ENCODE measurements at regions not wholly inside any gene's neighbourhood (a gene's known extent, or its start where the extent isn't known, plus 50 kb on each side); places are given as distances from the start of the nearest gene placed in this dataset.

DNA sequence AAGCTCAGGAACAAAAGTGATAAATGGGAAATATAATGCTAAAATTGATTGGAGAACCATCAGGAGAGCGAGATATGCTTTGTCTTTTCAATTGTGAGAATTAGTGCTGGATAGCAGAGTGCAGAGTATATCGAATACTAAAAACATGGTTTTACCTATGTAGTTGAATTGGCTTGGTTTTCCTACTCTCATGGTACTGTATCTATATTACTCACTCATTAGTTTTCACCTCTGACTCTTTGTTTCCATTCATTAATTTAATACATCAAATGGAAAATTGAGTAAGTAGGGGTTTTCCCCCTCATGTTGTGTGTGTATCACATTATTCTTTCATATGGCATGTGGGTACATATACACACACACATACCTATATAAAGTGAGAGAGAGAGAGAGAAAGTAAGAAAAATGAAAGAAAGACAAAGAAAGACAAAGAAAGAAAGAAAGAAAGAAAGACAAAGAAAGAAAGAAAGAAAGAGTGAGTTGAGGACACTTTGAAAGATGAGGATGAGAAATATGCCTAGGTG lies 1574.5 kb downstream of the MRPL39 start:
- Mint-ChIP-seq H3K9me3 (ENCODE audit: low read depth) (peaks cover 49% of the 10 kb centered on the region), H3K27ac (ENCODE audit: unreplicated experiment) (no peak overlapping the region), H3K4me1 (ENCODE audit: low read depth) (no peaks in the 10 kb centered on the region), H3K36me3 (ENCODE audit: low read depth) (peaks cover 1% of the 10 kb centered on the region), H3K4me3 (ENCODE audit: unreplicated experiment) (no peak overlapping the region), H3K27me3 (ENCODE audit: low read depth) (no peaks in the 10 kb centered on the region)
- no peak for DNase-seq (ENCODE audit: low spot score)
- TF ChIP-seq, protein P1, sequence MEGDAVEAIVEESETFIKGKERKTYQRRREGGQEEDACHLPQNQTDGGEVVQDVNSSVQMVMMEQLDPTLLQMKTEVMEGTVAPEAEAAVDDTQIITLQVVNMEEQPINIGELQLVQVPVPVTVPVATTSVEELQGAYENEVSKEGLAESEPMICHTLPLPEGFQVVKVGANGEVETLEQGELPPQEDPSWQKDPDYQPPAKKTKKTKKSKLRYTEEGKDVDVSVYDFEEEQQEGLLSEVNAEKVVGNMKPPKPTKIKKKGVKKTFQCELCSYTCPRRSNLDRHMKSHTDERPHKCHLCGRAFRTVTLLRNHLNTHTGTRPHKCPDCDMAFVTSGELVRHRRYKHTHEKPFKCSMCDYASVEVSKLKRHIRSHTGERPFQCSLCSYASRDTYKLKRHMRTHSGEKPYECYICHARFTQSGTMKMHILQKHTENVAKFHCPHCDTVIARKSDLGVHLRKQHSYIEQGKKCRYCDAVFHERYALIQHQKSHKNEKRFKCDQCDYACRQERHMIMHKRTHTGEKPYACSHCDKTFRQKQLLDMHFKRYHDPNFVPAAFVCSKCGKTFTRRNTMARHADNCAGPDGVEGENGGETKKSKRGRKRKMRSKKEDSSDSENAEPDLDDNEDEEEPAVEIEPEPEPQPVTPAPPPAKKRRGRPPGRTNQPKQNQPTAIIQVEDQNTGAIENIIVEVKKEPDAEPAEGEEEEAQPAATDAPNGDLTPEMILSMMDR (IDR thresholded peaks at IDR 0.05), result no peak

DNA sequence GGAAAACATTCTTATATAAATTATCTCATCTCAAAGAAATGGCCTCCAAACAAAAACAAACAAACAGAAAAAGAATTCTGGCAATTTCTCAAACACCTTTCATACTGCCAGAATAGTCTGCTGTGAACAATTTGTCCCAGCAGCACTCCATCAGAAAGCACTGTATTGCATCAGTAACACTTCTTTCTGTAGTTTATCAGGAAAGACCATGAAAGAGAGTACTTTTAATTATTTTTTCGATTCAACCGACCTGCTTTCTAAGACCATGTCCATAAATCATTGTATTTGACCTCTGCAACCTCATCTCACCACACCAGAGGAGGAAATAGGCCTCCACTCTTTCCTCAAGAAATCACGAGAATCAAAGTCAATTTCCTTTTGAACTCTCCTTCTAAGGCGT lies 1579.9 kb downstream of the MRPL39 start:
- H3K36me3 Mint-ChIP-seq (ENCODE audit: low read depth), result no peaks in the 10 kb centered on the region
- H3K9me3 Mint-ChIP-seq (ENCODE audit: low read depth), result peaks cover 27% of the 10 kb centered on the region
- no peak overlapping the region for H3K4me3 Mint-ChIP-seq (ENCODE audit: unreplicated experiment)
- TF ChIP-seq, protein P1 (IDR thresholded peaks at IDR 0.05), result no peak
- H3K27me3 Mint-ChIP-seq (ENCODE audit: low read depth), result no peaks in the 10 kb centered on the region
- H3K4me1 Mint-ChIP-seq (ENCODE audit: low read depth), result no peaks in the 10 kb centered on the region
- no peak overlapping the region for H3K27ac Mint-ChIP-seq (ENCODE audit: unreplicated experiment)
- DNase-seq (ENCODE audit: low spot score), result no peak

- H3K27me3 Mint-ChIP-seq (ENCODE audit: low read depth), result no peaks in the 10 kb centered on the region
- H3K4me1 Mint-ChIP-seq (ENCODE audit: low read depth), result no peaks in the 10 kb centered on the region
- DNase-seq (ENCODE audit: low spot score), result no peak
- TF ChIP-seq, protein P1 (IDR thresholded peaks at IDR 0.05), result peak; percentile 26
- no peak overlapping the region for H3K27ac Mint-ChIP-seq (ENCODE audit: unreplicated experiment)
- H3K4me3 Mint-ChIP-seq (ENCODE audit: unreplicated experiment), result no peak overlapping the region
- H3K36me3 Mint-ChIP-seq (ENCODE audit: low read depth), result no peaks in the 10 kb centered on the region
- peaks cover 31% of the 10 kb centered on the region for H3K9me3 Mint-ChIP-seq (ENCODE audit: low read depth)
Measured at GRCh38 chr21:24025101-24025500, 1582.2 kb downstream of the MRPL39 start.

GRCh38 chr21:24023936-24024335 lies 1583.3 kb downstream of the MRPL39 start:
- no peaks in the 10 kb centered on the region for H3K27me3 Mint-ChIP-seq (ENCODE audit: low read depth)
- no peaks in the 10 kb centered on the region for H3K36me3 Mint-ChIP-seq (ENCODE audit: low read depth)
- H3K4me3 Mint-ChIP-seq (ENCODE audit: unreplicated experiment), result no peak overlapping the region
- H3K4me1 Mint-ChIP-seq (ENCODE audit: low read depth), result no peaks in the 10 kb centered on the region
- no peak overlapping the region for H3K27ac Mint-ChIP-seq (ENCODE audit: unreplicated experiment)
- no peak for DNase-seq (ENCODE audit: low spot score)
- TF ChIP-seq, protein P1 (IDR thresholded peaks at IDR 0.05), result no peak
- peaks cover 41% of the 10 kb centered on the region for H3K9me3 Mint-ChIP-seq (ENCODE audit: low read depth)

GRCh38 chr21:24023402-24023801 lies 1583.9 kb downstream of the MRPL39 start:
- H3K4me3 Mint-ChIP-seq (ENCODE audit: unreplicated experiment), result no peak overlapping the region
- H3K4me1 Mint-ChIP-seq (ENCODE audit: low read depth), result no peaks in the 10 kb centered on the region
- no peaks in the 10 kb centered on the region for H3K36me3 Mint-ChIP-seq (ENCODE audit: low read depth)
- DNase-seq (ENCODE audit: low spot score), result no peak
- H3K9me3 Mint-ChIP-seq (ENCODE audit: low read depth), result peaks cover 42% of the 10 kb centered on the region
- no peak overlapping the region for H3K27ac Mint-ChIP-seq (ENCODE audit: unreplicated experiment)
- TF ChIP-seq, protein P1 (IDR thresholded peaks at IDR 0.05), result no peak
- H3K27me3 Mint-ChIP-seq (ENCODE audit: low read depth), result no peaks in the 10 kb centered on the region

All from chondrocyte (in vitro differentiated cells).